ENCODE measurements at regions not wholly inside any gene's neighbourhood (a gene's known extent, or its start where the extent isn't known, plus 50 kb on each side); places are given as distances from the start of the nearest gene placed in this dataset.
"Not testable (repeated sequence)": the region's sequence is repeated elsewhere in the genome, so short reads cannot be mapped to it uniquely, and the experiment has no call there.

- DNase-seq (ENCODE audit: low spot score), result no peak
These were observed 687.2 kb upstream of the CPEB2 start for GRCh38 chr4:14315129-14315528.

- DNase-seq (ENCODE audit: low spot score), result no peak
These were observed 684.9 kb upstream of the CPEB2 start for GRCh38 chr4:14317351-14317750.

- DNase-seq (ENCODE audit: low spot score), result no peak
These were observed 683.6 kb upstream of the CPEB2 start for GRCh38 chr4:14318671-14319070.

GRCh38 chr4:14321723-14322122 is 680.6 kb upstream of the CPEB2 start:
- no peak for DNase-seq (ENCODE audit: low spot score)

GRCh38 chr4:14323191-14323590 is 679.1 kb upstream of the CPEB2 start:
- DNase-seq (ENCODE audit: low spot score), result no peak

- DNase-seq (ENCODE audit: low spot score), result no peak
These were observed 673.1 kb upstream of the CPEB2 start for GRCh38 chr4:14329228-14329627.

- no peak for DNase-seq (ENCODE audit: low spot score)
These were observed 668.7 kb upstream of the CPEB2 start for GRCh38 chr4:14333616-14334015.

GRCh38 chr4:14334166-14334565 is 668.1 kb upstream of the CPEB2 start:
- no peak for DNase-seq (ENCODE audit: low spot score)

GRCh38 chr4:14335872-14336271 is 666.4 kb upstream of the CPEB2 start:
- DNase-seq (ENCODE audit: low spot score), result no peak

- no peak for DNase-seq (ENCODE audit: low spot score)
These were observed 665.6 kb upstream of the CPEB2 start for GRCh38 chr4:14336656-14337055.

- DNase-seq (ENCODE audit: low spot score), result no peak
These were observed 664.2 kb upstream of the CPEB2 start for GRCh38 chr4:14337892-14338584.

GRCh38 chr4:14338585-14339265 is 663.6 kb upstream of the CPEB2 start:
- no peak for DNase-seq (ENCODE audit: low spot score)

- DNase-seq (ENCODE audit: low spot score), result no peak
These were observed 662.6 kb upstream of the CPEB2 start for GRCh38 chr4:14339715-14340114.

- DNase-seq (ENCODE audit: low spot score), result no peak
These were observed 662.0 kb upstream of the CPEB2 start for GRCh38 chr4:14340321-14340720.

- DNase-seq (ENCODE audit: low spot score), result no peak
These were observed 658.3 kb upstream of the CPEB2 start for GRCh38 chr4:14343961-14344360.

GRCh38 chr4:14345356-14345775 is 656.9 kb upstream of the CPEB2 start:
- no peak for DNase-seq (ENCODE audit: low spot score)

- no peak for DNase-seq (ENCODE audit: low spot score)
These were observed 654.8 kb upstream of the CPEB2 start for GRCh38 chr4:14347526-14347925.

- no peak for DNase-seq (ENCODE audit: low spot score)
These were observed 653.8 kb upstream of the CPEB2 start for GRCh38 chr4:14348506-14348905.

- not testable (repeated sequence) for DNase-seq (ENCODE audit: low spot score)
These were observed 643.6 kb upstream of the CPEB2 start for GRCh38 chr4:14358544-14359160.

GRCh38 chr4:14359991-14360390 is 642.3 kb upstream of the CPEB2 start:
- no peak for DNase-seq (ENCODE audit: low spot score)

- DNase-seq (ENCODE audit: low spot score), result peak; percentile 54
These were observed 641.2 kb upstream of the CPEB2 start for GRCh38 chr4:14361084-14361483.

- no peak for DNase-seq (ENCODE audit: low spot score)
These were observed 639.9 kb upstream of the CPEB2 start for GRCh38 chr4:14362385-14362784.

GRCh38 chr4:14364953-14365536 is 637.2 kb upstream of the CPEB2 start:
- DNase-seq (ENCODE audit: low spot score), result no peak

All from hematopoietic multipotent progenitor cell treated with erythropoietin and hydrocortisone succinate and interleukin-3 and kit ligand, for 15 days (in vitro differentiated cells).